ENCODE measurements at regions not wholly inside any gene's neighbourhood (a gene's known extent, or its start where the extent isn't known, plus 50 kb on each side); places are given as distances from the start of the nearest gene placed in this dataset.
"Not testable (repeated sequence)": the region's sequence is repeated elsewhere in the genome, so short reads cannot be mapped to it uniquely, and the experiment has no call there.

DNA sequence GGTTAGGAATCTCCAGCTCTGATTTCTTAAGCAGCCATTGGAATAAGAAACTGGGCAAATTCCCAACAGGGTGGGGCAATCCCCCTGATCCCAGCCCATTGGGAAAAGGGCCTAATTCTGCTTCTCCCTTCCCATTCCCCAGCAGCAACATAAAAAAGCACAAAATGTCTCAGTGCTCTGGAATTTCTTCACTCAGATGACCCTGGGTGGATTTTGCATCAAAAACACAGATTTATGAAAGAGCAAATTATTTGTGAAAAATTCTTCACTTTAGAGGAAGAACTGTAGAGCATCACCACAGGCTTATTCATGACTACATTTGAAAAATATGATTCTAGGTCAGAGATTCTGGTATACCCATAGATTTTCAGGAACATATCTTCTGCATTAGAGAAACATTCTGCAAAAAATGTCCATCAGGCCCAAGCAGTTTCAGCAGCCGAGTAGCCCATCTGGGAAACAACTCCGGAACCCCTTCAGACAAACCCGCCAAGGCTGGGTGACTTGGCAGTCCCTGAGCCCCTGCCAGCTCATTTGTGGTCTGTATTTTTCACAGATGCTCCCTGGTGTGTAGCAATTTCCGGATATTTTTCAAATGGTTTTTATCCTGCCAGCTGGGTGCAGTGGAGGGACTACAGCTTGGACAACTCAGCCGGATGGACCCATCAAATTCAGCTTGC, 102.1 kb upstream of the RANBP3L start:
- H3K4me3 ChIP-seq (ENCODE audit: extremely low read depth, insufficient read depth, low read length, poor library complexity, severe bottlenecking) = no peak overlapping the region
- H3K4me1 ChIP-seq (ENCODE audit: control insufficient read depth, insufficient read depth, low read length, poor library complexity, severe bottlenecking) = no peaks in the 10 kb centered on the region
- no peaks in the 10 kb centered on the region for H3K9me3 ChIP-seq (ENCODE audit: control insufficient read depth, low read length)
- 81 to 94% methylated on average over 5 of the region's 5 CpGs for whole genome bisulfite sequencing, 2 experiments (ENCODE audit: insufficient coverage in 2 of 2)
- H3K36me3 ChIP-seq (ENCODE audit: control insufficient read depth, insufficient read depth, low read length) = no peaks in the 10 kb centered on the region
- no peak overlapping the region for H3K27ac ChIP-seq (ENCODE audit: low read depth, low read length, severe bottlenecking)

DNA sequence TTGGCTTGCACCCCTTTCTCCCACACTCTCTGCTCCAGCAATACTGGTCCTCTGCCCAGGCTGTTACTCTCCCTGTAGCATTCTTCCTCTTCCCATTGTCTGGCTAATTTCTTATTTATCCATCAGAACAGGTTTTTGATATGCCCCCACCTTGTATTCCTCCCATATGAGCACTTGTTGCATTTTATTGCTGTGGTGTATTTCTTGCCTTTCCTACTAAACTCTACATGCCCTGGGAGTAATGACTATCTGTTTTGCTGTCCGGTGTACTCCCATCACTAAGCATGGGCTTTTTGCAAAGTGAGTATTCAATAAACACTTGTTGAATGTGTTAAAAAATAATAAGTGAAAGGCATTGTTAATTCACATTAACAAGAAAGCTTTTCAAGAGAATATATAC, 104.3 kb upstream of the RANBP3L start:
- H3K4me1 ChIP-seq (ENCODE audit: control insufficient read depth, insufficient read depth, low read length, poor library complexity, severe bottlenecking) = no peaks in the 10 kb centered on the region
- no CpG with 5 or more reads among the region's 1 CpG for WGBS, 2 experiments (ENCODE audit: insufficient coverage in 2 of 2)
- H3K4me3 ChIP-seq (ENCODE audit: extremely low read depth, insufficient read depth, low read length, poor library complexity, severe bottlenecking) = no peak overlapping the region
- no peaks in the 10 kb centered on the region for H3K9me3 ChIP-seq (ENCODE audit: control insufficient read depth, low read length)
- H3K36me3 ChIP-seq (ENCODE audit: control insufficient read depth, insufficient read depth, low read length) = no peaks in the 10 kb centered on the region
- no peak overlapping the region for H3K27ac ChIP-seq (ENCODE audit: low read depth, low read length, severe bottlenecking)

DNA sequence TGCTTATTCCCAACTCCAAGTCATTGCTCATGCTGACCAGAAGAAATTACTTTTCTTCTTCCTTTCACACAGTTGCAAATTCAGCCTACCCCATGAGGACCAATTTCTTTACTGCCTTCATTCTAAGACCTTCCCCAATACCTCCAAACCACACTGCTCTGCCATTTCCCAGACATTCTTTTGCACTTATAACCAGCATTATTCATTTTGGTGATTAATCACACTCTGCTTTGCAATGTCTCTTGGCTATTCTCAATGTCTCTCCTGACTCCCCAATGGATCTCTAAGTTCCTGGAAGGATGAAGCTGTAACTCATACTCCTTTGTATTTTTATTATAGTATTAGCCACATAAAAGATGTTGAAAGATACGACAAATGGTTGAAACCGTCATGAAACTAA, 105.7 kb upstream of the RANBP3L start:
- no peak overlapping the region for H3K27ac ChIP-seq (ENCODE audit: low read depth, low read length, severe bottlenecking)
- no peaks in the 10 kb centered on the region for H3K4me1 ChIP-seq (ENCODE audit: control insufficient read depth, insufficient read depth, low read length, poor library complexity, severe bottlenecking)
- WGBS, 2 experiments (ENCODE audit: insufficient coverage in 2 of 2) = no CpG with 5 or more reads among the region's 2 CpGs
- H3K9me3 ChIP-seq (ENCODE audit: control insufficient read depth, low read length) = no peaks in the 10 kb centered on the region
- H3K4me3 ChIP-seq (ENCODE audit: extremely low read depth, insufficient read depth, low read length, poor library complexity, severe bottlenecking) = no peak overlapping the region
- H3K36me3 ChIP-seq (ENCODE audit: control insufficient read depth, insufficient read depth, low read length) = no peaks in the 10 kb centered on the region

DNA sequence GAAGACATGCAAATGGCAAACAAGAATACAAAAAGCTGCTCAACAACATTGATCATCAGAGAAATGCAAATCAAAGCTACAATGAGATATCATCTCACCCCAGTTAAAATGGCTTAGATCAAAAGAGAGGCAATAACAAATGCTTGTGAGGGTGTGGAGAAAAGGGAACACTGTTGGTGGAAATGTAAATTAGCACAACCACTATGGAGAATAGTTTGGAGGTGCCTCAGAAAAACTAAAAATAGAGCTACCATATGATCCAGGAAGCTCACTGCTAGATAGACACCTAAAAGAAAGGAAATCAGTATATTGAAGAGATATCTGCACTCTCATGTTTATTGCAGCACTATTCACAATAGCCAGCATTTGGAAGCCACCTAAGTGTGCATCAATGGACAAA, 108.0 kb upstream of the RANBP3L start:
- not testable (repeated sequence) for H3K4me1 ChIP-seq (ENCODE audit: control insufficient read depth, insufficient read depth, low read length, poor library complexity, severe bottlenecking); H3K36me3 ChIP-seq (ENCODE audit: control insufficient read depth, insufficient read depth, low read length); H3K9me3 ChIP-seq (ENCODE audit: control insufficient read depth, low read length); H3K4me3 ChIP-seq (ENCODE audit: extremely low read depth, insufficient read depth, low read length, poor library complexity, severe bottlenecking); H3K27ac ChIP-seq (ENCODE audit: low read depth, low read length, severe bottlenecking)

DNA sequence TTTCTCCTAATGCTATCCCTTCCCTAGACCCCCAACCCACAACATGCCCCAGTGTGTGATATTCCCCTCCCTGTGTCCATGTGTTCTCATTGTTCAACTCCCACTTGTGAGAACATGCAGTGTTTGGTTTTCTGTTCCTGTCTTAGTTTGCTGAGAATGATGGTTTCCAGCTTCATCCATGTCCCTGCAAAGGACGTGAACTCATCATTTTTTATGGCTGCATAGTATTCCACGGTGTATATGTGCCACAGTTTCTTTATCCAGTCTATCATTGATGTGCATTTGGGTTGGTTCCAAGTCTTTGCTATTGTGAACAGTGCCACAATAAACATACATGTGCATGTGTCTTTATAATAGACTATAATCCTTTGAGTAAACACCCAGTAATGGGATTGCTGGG, 109.0 kb upstream of the RANBP3L start:
- 100% methylated on average over 1 of the region's 2 CpGs; no CpG with 5 or more reads in 1 of the 2 experiments for WGBS, 2 experiments (ENCODE audit: insufficient coverage in 2 of 2)

DNA sequence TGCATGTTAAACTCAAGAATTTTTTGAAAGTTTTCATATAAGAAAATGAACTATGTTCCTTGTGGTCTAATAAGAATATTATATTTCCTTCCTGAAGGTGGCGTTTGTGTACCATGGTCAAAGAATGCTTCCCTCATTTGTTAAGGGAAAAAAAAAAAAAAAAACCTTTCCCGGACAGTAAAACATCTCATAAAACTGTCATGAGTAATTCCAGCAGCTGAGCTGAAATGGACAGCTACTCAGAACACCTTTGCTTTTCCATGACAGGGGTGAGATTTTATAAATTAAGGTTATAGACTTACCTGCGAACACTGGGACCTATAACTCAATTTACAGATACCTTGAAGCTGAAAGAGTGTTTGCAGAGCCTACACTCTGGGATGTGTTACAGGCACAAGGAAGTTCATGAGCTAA, 113.2 kb upstream of the RANBP3L start:
- Histone ChIP-seq H3K4me1 (ENCODE audit: control insufficient read depth, insufficient read depth, low read length, poor library complexity, severe bottlenecking) (peaks cover 9% of the 10 kb centered on the region), H3K9me3 (ENCODE audit: control insufficient read depth, low read length) (no peaks in the 10 kb centered on the region), H3K36me3 (ENCODE audit: control insufficient read depth, insufficient read depth, low read length) (no peaks in the 10 kb centered on the region), H3K27ac (ENCODE audit: low read depth, low read length, severe bottlenecking) (no peak overlapping the region), H3K4me3 (ENCODE audit: extremely low read depth, insufficient read depth, low read length, poor library complexity, severe bottlenecking) (no peak overlapping the region)
- 100% methylated on average over 1 of the region's 3 CpGs; no CpG with 5 or more reads in 1 of the 2 experiments for WGBS, 2 experiments (ENCODE audit: insufficient coverage in 2 of 2)

More for the DNA sequence above, 109.0 kb upstream of the RANBP3L start:
- H3K9me3 ChIP-seq (ENCODE audit: control insufficient read depth, low read length); H3K36me3 ChIP-seq (ENCODE audit: control insufficient read depth, insufficient read depth, low read length); H3K4me3 ChIP-seq (ENCODE audit: extremely low read depth, insufficient read depth, low read length, poor library complexity, severe bottlenecking); H3K27ac ChIP-seq (ENCODE audit: low read depth, low read length, severe bottlenecking); H3K4me1 ChIP-seq (ENCODE audit: control insufficient read depth, insufficient read depth, low read length, poor library complexity, severe bottlenecking): not testable (repeated sequence)

DNA sequence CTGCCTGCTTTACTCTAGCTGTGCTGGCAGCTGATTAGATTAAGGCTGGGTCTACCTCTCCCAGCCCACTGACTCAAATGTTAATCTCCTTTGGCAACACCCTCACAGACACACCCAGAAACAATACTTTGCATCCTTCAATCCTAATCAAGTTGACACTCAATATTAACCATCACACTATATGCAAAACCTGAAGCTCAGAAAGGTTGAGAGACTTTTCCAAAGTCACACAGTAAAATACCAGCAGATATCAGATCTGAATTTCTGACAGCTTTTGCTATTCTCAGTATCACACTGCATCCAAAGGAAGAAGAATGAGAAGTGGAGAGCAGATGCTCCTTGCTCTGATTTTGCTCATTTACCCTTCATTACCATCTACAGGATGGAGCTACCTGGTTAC, 114.9 kb upstream of the RANBP3L start:
- H3K27ac ChIP-seq (ENCODE audit: low read depth, low read length, severe bottlenecking) = no peak overlapping the region
- H3K9me3 ChIP-seq (ENCODE audit: control insufficient read depth, low read length) = no peaks in the 10 kb centered on the region

DNA sequence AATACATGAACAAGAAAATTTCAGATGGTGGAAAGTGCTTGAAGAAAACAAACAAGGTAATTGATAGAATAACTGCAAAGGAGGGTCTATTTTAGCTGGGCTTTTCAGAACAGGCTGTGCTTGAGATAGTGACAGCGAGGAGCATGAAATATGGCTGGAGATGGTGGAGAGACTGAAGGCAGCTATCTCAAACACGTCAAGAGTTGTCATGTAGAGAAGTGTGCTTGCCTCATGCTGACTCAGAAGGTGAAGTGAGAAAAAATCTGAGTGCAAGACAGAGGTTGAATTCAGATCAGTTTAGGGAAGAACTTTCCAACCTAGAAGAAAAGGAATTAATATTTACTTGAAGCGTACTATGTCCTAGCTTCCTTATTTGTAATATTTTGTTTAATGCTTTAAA, 115.5 kb upstream of the RANBP3L start:
- H3K4me1 ChIP-seq (ENCODE audit: control insufficient read depth, insufficient read depth, low read length, poor library complexity, severe bottlenecking) = peaks cover 9% of the 10 kb centered on the region
- no peaks in the 10 kb centered on the region for H3K9me3 ChIP-seq (ENCODE audit: control insufficient read depth, low read length)
- no peak overlapping the region for H3K27ac ChIP-seq (ENCODE audit: low read depth, low read length, severe bottlenecking)
- H3K36me3 ChIP-seq (ENCODE audit: control insufficient read depth, insufficient read depth, low read length) = no peaks in the 10 kb centered on the region
- 75 to 82% methylated on average over 1 to 2 of the region's 3 CpGs for WGBS, 2 experiments (ENCODE audit: insufficient coverage in 2 of 2)
- no peak overlapping the region for H3K4me3 ChIP-seq (ENCODE audit: extremely low read depth, insufficient read depth, low read length, poor library complexity, severe bottlenecking)

More for the DNA sequence above, 114.9 kb upstream of the RANBP3L start:
- no peak overlapping the region for H3K4me3 ChIP-seq (ENCODE audit: extremely low read depth, insufficient read depth, low read length, poor library complexity, severe bottlenecking)
- no peaks in the 10 kb centered on the region for H3K36me3 ChIP-seq (ENCODE audit: control insufficient read depth, insufficient read depth, low read length)
- peaks cover 9% of the 10 kb centered on the region for H3K4me1 ChIP-seq (ENCODE audit: control insufficient read depth, insufficient read depth, low read length, poor library complexity, severe bottlenecking)

DNA sequence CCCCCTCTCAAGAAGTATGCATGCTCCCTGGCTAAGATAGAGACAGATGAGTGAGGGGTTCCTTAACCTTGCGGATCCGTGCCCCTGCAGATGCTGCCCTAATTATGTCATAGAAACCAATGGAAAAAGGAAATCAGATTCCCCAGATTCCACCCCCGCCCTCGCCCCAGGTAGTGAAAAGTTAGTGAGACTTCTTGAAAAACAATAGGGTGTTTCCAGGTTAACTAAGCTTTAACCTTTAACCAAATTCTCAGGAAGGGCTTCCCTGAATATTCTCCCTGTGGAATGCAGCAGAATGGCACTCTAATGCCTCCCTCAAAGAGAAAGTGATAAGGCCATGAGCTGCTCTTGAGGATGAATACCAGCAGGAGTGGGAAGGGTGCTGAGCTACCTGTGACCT, 116.0 kb upstream of the RANBP3L start:
- WGBS, 2 experiments (ENCODE audit: insufficient coverage in 2 of 2) = no CpG with 5 or more reads among the region's 4 CpGs
- Histone ChIP-seq H3K9me3 (ENCODE audit: control insufficient read depth, low read length) (no peaks in the 10 kb centered on the region), H3K27ac (ENCODE audit: low read depth, low read length, severe bottlenecking) (no peak overlapping the region), H3K36me3 (ENCODE audit: control insufficient read depth, insufficient read depth, low read length) (no peaks in the 10 kb centered on the region), H3K4me1 (ENCODE audit: control insufficient read depth, insufficient read depth, low read length, poor library complexity, severe bottlenecking) (peaks cover 11% of the 10 kb centered on the region), H3K4me3 (ENCODE audit: extremely low read depth, insufficient read depth, low read length, poor library complexity, severe bottlenecking) (no peak overlapping the region)

DNA sequence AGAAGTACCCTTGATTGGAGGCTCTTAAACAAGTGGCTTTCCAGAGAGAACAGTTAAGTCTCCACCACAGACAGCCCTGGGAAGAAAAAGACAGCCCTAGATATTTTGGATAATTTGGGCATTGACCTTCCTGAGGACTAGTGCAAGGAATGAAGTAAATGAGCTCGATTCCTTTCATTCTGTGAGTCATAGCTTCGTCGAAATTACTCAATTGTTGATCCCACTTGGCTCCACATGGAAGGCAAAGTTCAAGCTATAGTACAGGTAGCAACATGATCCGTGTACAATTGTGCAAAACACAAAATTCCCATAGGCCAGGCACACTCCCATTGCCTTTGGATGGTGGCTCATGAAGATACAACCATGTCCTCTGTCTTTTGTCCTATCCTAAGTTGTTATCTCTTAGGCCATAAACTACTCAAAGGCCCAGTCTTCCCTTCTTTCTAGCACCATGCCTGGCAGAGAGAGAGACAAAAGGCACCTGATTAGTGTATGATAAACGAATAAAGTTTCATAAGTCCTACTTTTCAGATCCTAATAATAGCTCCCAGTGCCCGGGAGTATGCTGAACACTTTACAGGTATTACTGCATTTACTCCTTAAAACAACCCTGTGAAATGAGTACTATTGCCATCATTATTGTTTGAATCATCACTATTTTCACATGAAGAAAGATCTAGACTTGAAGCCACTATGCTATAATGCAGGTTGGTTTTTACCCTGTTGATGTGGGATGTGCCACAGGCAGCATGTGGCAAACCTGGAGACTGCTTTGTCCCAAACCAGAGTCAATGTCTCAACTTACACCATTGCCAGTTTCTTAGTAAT, 116.7 kb upstream of the RANBP3L start:
- no peak overlapping the region for H3K4me3 ChIP-seq (ENCODE audit: extremely low read depth, insufficient read depth, low read length, poor library complexity, severe bottlenecking)
- H3K4me1 ChIP-seq (ENCODE audit: control insufficient read depth, insufficient read depth, low read length, poor library complexity, severe bottlenecking) = peaks cover 18% of the 10 kb centered on the region
- 69 to 87% methylated on average over 4 to 6 of the region's 6 CpGs for WGBS, 2 experiments (ENCODE audit: insufficient coverage in 2 of 2)
- no peaks in the 10 kb centered on the region for H3K9me3 ChIP-seq (ENCODE audit: control insufficient read depth, low read length)
- no peaks in the 10 kb centered on the region for H3K36me3 ChIP-seq (ENCODE audit: control insufficient read depth, insufficient read depth, low read length)
- H3K27ac ChIP-seq (ENCODE audit: low read depth, low read length, severe bottlenecking) = no peak overlapping the region

DNA sequence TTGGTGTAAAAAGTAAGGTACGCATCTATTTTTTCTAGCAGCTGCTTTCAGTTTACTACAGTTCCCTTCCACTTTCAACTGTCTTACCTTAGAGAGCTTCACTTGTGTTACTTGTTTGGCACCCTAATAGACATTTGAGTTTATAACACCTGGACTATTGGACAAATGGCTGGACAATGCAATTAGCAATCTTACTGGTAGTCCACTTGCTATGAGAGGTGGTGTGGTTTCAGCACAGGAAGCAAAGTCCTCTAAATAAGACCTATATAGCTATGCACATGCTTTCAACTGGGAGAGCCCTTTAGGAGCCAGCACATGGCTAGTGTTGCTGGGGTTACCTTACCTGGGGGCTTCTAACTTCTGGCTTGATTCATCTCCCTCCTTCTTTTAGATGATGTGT, 119.6 kb upstream of the RANBP3L start:
- Histone ChIP-seq H3K4me3 (ENCODE audit: extremely low read depth, insufficient read depth, low read length, poor library complexity, severe bottlenecking) (no peak overlapping the region), H3K36me3 (ENCODE audit: control insufficient read depth, insufficient read depth, low read length) (no peaks in the 10 kb centered on the region), H3K27ac (ENCODE audit: low read depth, low read length, severe bottlenecking) (no peak overlapping the region), H3K4me1 (ENCODE audit: control insufficient read depth, insufficient read depth, low read length, poor library complexity, severe bottlenecking) (peaks cover 23% of the 10 kb centered on the region), H3K9me3 (ENCODE audit: control insufficient read depth, low read length) (no peaks in the 10 kb centered on the region)
- 100% methylated on average over 1 of the region's 1 CpG; no CpG with 5 or more reads in 1 of the 2 experiments for WGBS, 2 experiments (ENCODE audit: insufficient coverage in 2 of 2)

All from mesodermal cell (in vitro differentiated cells).